Immature natural killer cell (primary cell): ENCODE measurements at regions not wholly inside any gene's neighbourhood (a gene's known extent, or its start where the extent isn't known, plus 50 kb on each side); places are given as distances from the start of the nearest gene placed in this dataset.

Experiments used
- DNase-seq, 3 donors: peaks; one replicate each; pipeline ENCODE4 v3.0.0; 2022; ENCODE audit warnings: mixed read lengths in 1 of 3
- H3K27ac Mint-ChIP-seq, 6 donors: one replicate each; pipeline ENCODE4 v1.8.0; 2020; ENCODE audit warnings: mixed read lengths in 6 of 6, mild to moderate bottlenecking in 5 of 6, inconsistent platforms in 4 of 6, moderate library complexity in 3 of 6
- H3K27me3 Mint-ChIP-seq, 3 donors: one replicate each; pipeline ENCODE4 v1.8.0; 2020 to 2021; ENCODE audit warnings: low read depth in 3 of 3, mild to moderate bottlenecking in 3 of 3, mixed read lengths in 3 of 3, moderate library complexity in 3 of 3, inconsistent platforms in 1 of 3
- H3K36me3 Mint-ChIP-seq, 3 donors: one replicate each; pipeline ENCODE4 v1.8.0; 2020; ENCODE audit warnings: mixed read lengths in 3 of 3, inconsistent platforms in 2 of 3, mild to moderate bottlenecking in 2 of 3
- H3K4me1 Mint-ChIP-seq, 2 donors: one replicate each; pipeline ENCODE4 v1.8.0; 2020; ENCODE audit warnings: inconsistent platforms in 2 of 2, mild to moderate bottlenecking in 2 of 2, mixed read lengths in 2 of 2, moderate library complexity in 1 of 2
- H3K4me3 Mint-ChIP-seq, 5 donors: one replicate each; pipeline ENCODE4 v1.8.0; 2020; ENCODE audit warnings: mild to moderate bottlenecking in 5 of 5, mixed read lengths in 5 of 5, inconsistent platforms in 3 of 5, moderate library complexity in 3 of 5
- H3K9me3 Mint-ChIP-seq, 6 donors: one replicate each; pipeline ENCODE4 v1.8.0; 2020; ENCODE audit warnings: mild to moderate bottlenecking in 6 of 6, mixed read lengths in 6 of 6, inconsistent platforms in 4 of 6, moderate library complexity in 3 of 6

- Mint-ChIP-seq H3K36me3 (no peaks in the 10 kb centered on the region), H3K27me3 (peaks cover 2 to 6% (median 2%) of the 10 kb centered on the region in 3 donors), H3K4me1 (no peaks in the 10 kb centered on the region), H3K27ac (no peak overlapping the region), H3K4me3 (no peak overlapping the region), H3K9me3 (no peaks in the 10 kb centered on the region)
- DNase-seq: no peak
Observed at GRCh38 chr10:71060476-71061426, 151.6 kb upstream of the UNC5B start.

- H3K36me3 Mint-ChIP-seq: no peaks in the 10 kb centered on the region
- H3K4me1 Mint-ChIP-seq: no peaks in the 10 kb centered on the region
- no peak overlapping the region for H3K27ac Mint-ChIP-seq
- H3K9me3 Mint-ChIP-seq: no peaks in the 10 kb centered on the region
- no peak overlapping the region for H3K4me3 Mint-ChIP-seq
- DNase-seq: no peak
- H3K27me3 Mint-ChIP-seq: peaks cover 2 to 6% (median 2%) of the 10 kb centered on the region in 3 donors
Observed at GRCh38 chr10:71061472-71061871, 150.9 kb upstream of the UNC5B start.

- Mint-ChIP-seq H3K9me3 (no peaks in the 10 kb centered on the region), H3K27me3 (peaks cover 0 to 6% (median 2%) of the 10 kb centered on the region in 3 donors), H3K36me3 (no peaks in the 10 kb centered on the region), H3K27ac (no peak overlapping the region), H3K4me3 (no peak overlapping the region), H3K4me1 (no peaks in the 10 kb centered on the region)
- no peak for DNase-seq
Observed at GRCh38 chr10:71062156-71062555, 150.2 kb upstream of the UNC5B start.

- Mint-ChIP-seq H3K4me1 (no peaks in the 10 kb centered on the region), H3K27ac (no peak overlapping the region), H3K9me3 (no peaks in the 10 kb centered on the region), H3K4me3 (no peak overlapping the region), H3K27me3 (peaks cover 2 to 6% (median 4%) of the 10 kb centered on the region in 3 donors), H3K36me3 (no peaks in the 10 kb centered on the region)
- no peak for DNase-seq
Observed at GRCh38 chr10:71063401-71063800, 149.0 kb upstream of the UNC5B start.

- no peak for DNase-seq
- Mint-ChIP-seq H3K4me3 (no peak overlapping the region), H3K36me3 (no peaks in the 10 kb centered on the region), H3K27me3 (peaks cover 2 to 6% (median 4%) of the 10 kb centered on the region in 3 donors), H3K4me1 (no peaks in the 10 kb centered on the region), H3K27ac (no peak overlapping the region), H3K9me3 (no peaks in the 10 kb centered on the region)
Observed at GRCh38 chr10:71064413-71065118, 147.8 kb upstream of the UNC5B start.

GRCh38 chr10:71065659-71066058 is 146.7 kb upstream of the UNC5B start:
- no peak overlapping the region for H3K27ac Mint-ChIP-seq
- H3K4me3 Mint-ChIP-seq: no peak overlapping the region
- DNase-seq: no peak
- no peaks in the 10 kb centered on the region for H3K9me3 Mint-ChIP-seq
- peaks cover 2 to 6% (median 4%) of the 10 kb centered on the region in 3 donors for H3K27me3 Mint-ChIP-seq
- no peaks in the 10 kb centered on the region for H3K4me1 Mint-ChIP-seq
- H3K36me3 Mint-ChIP-seq: no peaks in the 10 kb centered on the region

GRCh38 chr10:71066600-71066999 is 145.8 kb upstream of the UNC5B start:
- no peaks in the 10 kb centered on the region for H3K9me3 Mint-ChIP-seq
- no peaks in the 10 kb centered on the region for H3K36me3 Mint-ChIP-seq
- H3K27me3 Mint-ChIP-seq: peaks cover 0 to 6% (median 4%) of the 10 kb centered on the region in 3 donors
- no peak overlapping the region for H3K4me3 Mint-ChIP-seq
- no peak overlapping the region for H3K27ac Mint-ChIP-seq
- H3K4me1 Mint-ChIP-seq: no peaks in the 10 kb centered on the region
- DNase-seq: no peak

- DNase-seq: no peak
- Mint-ChIP-seq H3K27me3 (peaks cover 0 to 6% (median 4%) of the 10 kb centered on the region in 3 donors), H3K4me3 (no peak overlapping the region), H3K4me1 (no peaks in the 10 kb centered on the region), H3K9me3 (no peaks in the 10 kb centered on the region), H3K27ac (no peak overlapping the region), H3K36me3 (no peaks in the 10 kb centered on the region)
Observed at GRCh38 chr10:71067098-71067740, 145.2 kb upstream of the UNC5B start.

GRCh38 chr10:71068861-71069271 is 143.5 kb upstream of the UNC5B start:
- DNase-seq: no peak
- H3K27ac Mint-ChIP-seq: no peak overlapping the region
- H3K9me3 Mint-ChIP-seq: no peaks in the 10 kb centered on the region
- H3K4me1 Mint-ChIP-seq: no peaks in the 10 kb centered on the region
- H3K27me3 Mint-ChIP-seq: peaks cover 0 to 6% (median 4%) of the 10 kb centered on the region in 3 donors
- H3K36me3 Mint-ChIP-seq: no peaks in the 10 kb centered on the region
- H3K4me3 Mint-ChIP-seq: no peak overlapping the region

GRCh38 chr10:71069909-71070666 is 142.3 kb upstream of the UNC5B start:
- DNase-seq: no peak
- no peaks in the 10 kb centered on the region for H3K4me1 Mint-ChIP-seq
- peaks cover 0 to 4% (median 2%) of the 10 kb centered on the region in 3 donors for H3K27me3 Mint-ChIP-seq
- H3K36me3 Mint-ChIP-seq: no peaks in the 10 kb centered on the region
- H3K27ac Mint-ChIP-seq: no peak overlapping the region
- no peak overlapping the region for H3K4me3 Mint-ChIP-seq
- H3K9me3 Mint-ChIP-seq: no peaks in the 10 kb centered on the region

- peaks cover 0 to 4% (median 2%) of the 10 kb centered on the region in 3 donors for H3K27me3 Mint-ChIP-seq
- DNase-seq: no peak
- H3K27ac Mint-ChIP-seq: no peak overlapping the region
- no peaks in the 10 kb centered on the region for H3K9me3 Mint-ChIP-seq
- H3K36me3 Mint-ChIP-seq: no peaks in the 10 kb centered on the region
- no peaks in the 10 kb centered on the region for H3K4me1 Mint-ChIP-seq
- no peak overlapping the region for H3K4me3 Mint-ChIP-seq
Observed at GRCh38 chr10:71070741-71071140, 141.6 kb upstream of the UNC5B start.

- no peaks in the 10 kb centered on the region for H3K36me3 Mint-ChIP-seq
- no peak overlapping the region for H3K4me3 Mint-ChIP-seq
- H3K9me3 Mint-ChIP-seq: no peaks in the 10 kb centered on the region
- DNase-seq: no peak
- peaks cover 0 to 4% (median 2%) of the 10 kb centered on the region in 3 donors for H3K27me3 Mint-ChIP-seq
- no peaks in the 10 kb centered on the region for H3K4me1 Mint-ChIP-seq
- H3K27ac Mint-ChIP-seq: no peak overlapping the region
Observed at GRCh38 chr10:71072131-71072822, 140.1 kb upstream of the UNC5B start.

GRCh38 chr10:71072823-71073210 is 139.6 kb upstream of the UNC5B start:
- no peaks in the 10 kb centered on the region for H3K9me3 Mint-ChIP-seq
- H3K27ac Mint-ChIP-seq: no peak overlapping the region
- no peaks in the 10 kb centered on the region for H3K4me1 Mint-ChIP-seq
- H3K4me3 Mint-ChIP-seq: no peak overlapping the region
- no peak for DNase-seq
- H3K27me3 Mint-ChIP-seq: peaks cover 0 to 2% (median under 1%) of the 10 kb centered on the region in 3 donors
- H3K36me3 Mint-ChIP-seq: no peaks in the 10 kb centered on the region
